ENCODE measurements at regions not wholly inside any gene's neighbourhood (a gene's known extent, or its start where the extent isn't known, plus 50 kb on each side); places are given as distances from the start of the nearest gene placed in this dataset.

- TF ChIP-seq RAD21 (IDR thresholded peaks at IDR 0.05; ENCODE audit: low read depth): no peak
- TF ChIP-seq, protein P1, sequence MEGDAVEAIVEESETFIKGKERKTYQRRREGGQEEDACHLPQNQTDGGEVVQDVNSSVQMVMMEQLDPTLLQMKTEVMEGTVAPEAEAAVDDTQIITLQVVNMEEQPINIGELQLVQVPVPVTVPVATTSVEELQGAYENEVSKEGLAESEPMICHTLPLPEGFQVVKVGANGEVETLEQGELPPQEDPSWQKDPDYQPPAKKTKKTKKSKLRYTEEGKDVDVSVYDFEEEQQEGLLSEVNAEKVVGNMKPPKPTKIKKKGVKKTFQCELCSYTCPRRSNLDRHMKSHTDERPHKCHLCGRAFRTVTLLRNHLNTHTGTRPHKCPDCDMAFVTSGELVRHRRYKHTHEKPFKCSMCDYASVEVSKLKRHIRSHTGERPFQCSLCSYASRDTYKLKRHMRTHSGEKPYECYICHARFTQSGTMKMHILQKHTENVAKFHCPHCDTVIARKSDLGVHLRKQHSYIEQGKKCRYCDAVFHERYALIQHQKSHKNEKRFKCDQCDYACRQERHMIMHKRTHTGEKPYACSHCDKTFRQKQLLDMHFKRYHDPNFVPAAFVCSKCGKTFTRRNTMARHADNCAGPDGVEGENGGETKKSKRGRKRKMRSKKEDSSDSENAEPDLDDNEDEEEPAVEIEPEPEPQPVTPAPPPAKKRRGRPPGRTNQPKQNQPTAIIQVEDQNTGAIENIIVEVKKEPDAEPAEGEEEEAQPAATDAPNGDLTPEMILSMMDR (IDR thresholded peaks at IDR 0.05 in 2 of 3, conservative IDR thresholded peaks at IDR 0.05 in 1 of 3; ENCODE audit: borderline replicate concordance in 1 of 3, insufficient read depth in 1 of 3, low read depth in 2 of 3, low read length in 2 of 3): no peak
- no peak for TF ChIP-seq ELF1 (IDR thresholded peaks at IDR 0.05; ENCODE audit: borderline replicate concordance, low read depth)
- TF ChIP-seq POLR2A (IDR thresholded peaks at IDR 0.05; ENCODE audit: borderline replicate concordance, extremely low read depth, insufficient read depth, insufficient read length): no peak
- no peak for TF ChIP-seq POLR2AphosphoS5 (IDR thresholded peaks at IDR 0.05; ENCODE audit: low read depth, low read length)
Measured at GRCh38 chr20:56986476-56986875, 280.0 kb downstream of the BMP7 start.
